KOPT-K1 (cell line): ENCODE measurements at regions not wholly inside any gene's neighbourhood (a gene's known extent, or its start where the extent isn't known, plus 50 kb on each side); places are given as distances from the start of the nearest gene placed in this dataset.
"Not testable (repeated sequence)": the region's sequence is repeated elsewhere in the genome, so short reads cannot be mapped to it uniquely, and the experiment has no call there.

Experiments
- H3K27ac ChIP-seq: fragments of 200-600 bp; sonication (generic); 2 replicates; pipeline ENCODE4 v1.5.1; 2016; ENCODE audit warnings: antibody characterized with exemption, mild to moderate bottlenecking, low read depth, low read length; ENCODE audit not compliant: poor library complexity, severe bottlenecking
- H3K36me3 ChIP-seq: fragments of 200-600 bp; sonication (generic); 2 replicates; pipeline ENCODE4 v1.5.1; 2017; ENCODE audit warnings: antibody characterized with exemption, mild to moderate bottlenecking, low read length, moderate library complexity; ENCODE audit not compliant: insufficient read depth
- H3K9me3 ChIP-seq: fragments of 200-600 bp; sonication (generic); 2 replicates; pipeline ENCODE4 v1.5.1; 2017; ENCODE audit warnings: antibody characterized with exemption, low read length, mild to moderate bottlenecking; ENCODE audit not compliant: insufficient read depth, poor library complexity, severe bottlenecking

DNA sequence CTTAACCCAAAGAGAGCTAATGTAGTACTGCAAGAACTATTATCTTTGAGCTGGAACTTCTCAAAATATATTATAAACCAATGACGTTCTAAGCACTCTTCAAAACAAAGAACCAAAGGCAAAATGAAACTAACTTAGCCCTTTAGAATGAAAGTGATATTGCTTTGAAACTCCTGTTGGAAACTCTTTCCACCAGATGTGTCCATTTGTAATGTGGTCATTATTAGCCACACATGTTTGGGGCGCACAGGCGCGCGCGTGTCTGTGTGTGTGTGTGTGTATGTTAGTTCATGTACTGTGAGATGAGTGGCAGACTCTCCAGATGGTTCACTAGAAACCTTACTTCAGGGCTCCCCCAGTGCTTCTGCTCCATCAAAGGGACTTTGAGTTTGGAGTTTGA is 323.4 kb downstream of the BCL11A start:
- Histone ChIP-seq H3K9me3 (peaks cover 62% of the 10 kb centered on the region), H3K36me3 (no peaks in the 10 kb centered on the region), H3K27ac (no peak overlapping the region)

DNA sequence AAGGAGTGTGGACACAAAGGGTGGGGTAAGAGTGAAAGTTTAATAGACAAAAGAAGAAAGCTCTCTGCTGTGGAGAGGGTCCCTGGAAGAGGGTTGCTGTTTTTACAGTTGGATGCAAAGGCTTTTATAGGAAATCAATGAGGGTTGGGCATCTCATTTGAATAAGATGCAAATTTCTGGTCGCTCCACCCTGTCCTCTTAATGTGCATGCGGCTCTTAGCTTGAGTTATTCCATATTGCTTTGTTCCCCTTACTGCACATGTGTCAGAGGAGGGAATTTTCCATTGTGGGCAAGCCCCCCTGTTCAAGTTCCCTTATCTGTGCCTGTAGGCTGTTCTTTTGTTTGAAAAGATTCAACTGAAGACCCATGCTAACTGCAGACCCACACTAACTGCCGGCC is 326.5 kb downstream of the BCL11A start:
- Histone ChIP-seq H3K9me3 (peaks cover 44% of the 10 kb centered on the region), H3K36me3 (no peaks in the 10 kb centered on the region), H3K27ac (no peak overlapping the region)

DNA sequence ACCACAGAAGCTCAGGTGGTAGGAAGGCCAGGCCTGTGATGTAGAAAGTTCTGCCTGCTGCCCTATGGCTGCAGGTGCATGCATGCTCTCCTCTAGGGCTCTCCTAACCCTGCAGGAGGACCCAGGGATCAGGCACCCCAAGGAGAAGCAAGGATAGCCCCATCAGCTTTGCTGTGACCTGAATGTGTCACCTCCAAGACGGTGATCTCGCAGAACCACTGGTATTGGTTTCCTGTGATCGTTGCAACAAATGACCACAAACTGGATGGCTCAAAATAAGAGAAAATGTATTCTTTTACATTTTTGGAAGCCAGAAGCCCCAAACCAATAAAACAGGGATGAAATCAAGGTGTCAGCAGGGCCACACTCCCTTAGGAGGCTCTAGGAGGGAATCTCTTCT is 327.3 kb downstream of the BCL11A start:
- no peaks in the 10 kb centered on the region for H3K36me3 ChIP-seq
- H3K27ac ChIP-seq = no peak overlapping the region
- peaks cover 36% of the 10 kb centered on the region for H3K9me3 ChIP-seq

DNA sequence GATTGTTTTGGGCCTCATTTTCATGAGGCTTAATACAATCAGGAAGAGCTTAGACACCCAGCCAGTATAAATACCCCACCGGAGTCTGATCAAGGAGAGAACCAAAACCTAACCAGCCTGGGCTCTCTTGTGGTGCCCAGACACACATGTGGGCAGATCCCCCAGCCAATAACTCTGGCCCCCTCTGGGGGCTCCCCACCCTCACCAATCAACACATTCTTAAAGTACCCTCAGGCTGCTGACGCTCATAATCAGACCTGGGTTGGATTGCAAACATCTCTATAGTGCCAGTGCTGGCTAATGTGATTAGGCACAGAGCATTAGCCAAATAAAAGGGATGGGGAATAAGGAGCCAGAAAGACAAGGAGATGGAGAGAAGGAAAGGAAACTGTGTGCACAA is 329.6 kb downstream of the BCL11A start:
- Histone ChIP-seq H3K27ac (no peak overlapping the region), H3K9me3 (peaks cover 19% of the 10 kb centered on the region), H3K36me3 (no peaks in the 10 kb centered on the region)

DNA sequence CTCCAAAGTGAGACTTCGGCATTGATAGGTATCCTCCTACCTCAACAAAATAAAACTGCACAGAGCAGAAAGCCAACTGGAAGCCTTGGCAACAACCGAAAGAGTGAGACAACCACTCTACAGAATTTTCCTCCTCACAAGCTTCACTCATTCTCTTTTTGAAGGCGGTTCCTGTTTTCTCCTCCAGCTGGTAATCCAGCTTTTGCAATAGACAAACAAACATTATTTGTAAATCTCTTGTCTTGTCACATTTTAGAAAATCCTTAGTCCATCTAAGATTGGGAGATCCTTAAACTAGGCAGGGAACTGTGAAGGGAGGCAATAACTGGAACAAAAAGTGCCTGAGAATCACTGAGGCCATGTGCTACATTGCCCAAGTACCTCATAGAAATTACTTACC is 332.4 kb downstream of the BCL11A start:
- Histone ChIP-seq H3K27ac (no peak overlapping the region), H3K9me3 (no peaks in the 10 kb centered on the region), H3K36me3 (no peaks in the 10 kb centered on the region)

DNA sequence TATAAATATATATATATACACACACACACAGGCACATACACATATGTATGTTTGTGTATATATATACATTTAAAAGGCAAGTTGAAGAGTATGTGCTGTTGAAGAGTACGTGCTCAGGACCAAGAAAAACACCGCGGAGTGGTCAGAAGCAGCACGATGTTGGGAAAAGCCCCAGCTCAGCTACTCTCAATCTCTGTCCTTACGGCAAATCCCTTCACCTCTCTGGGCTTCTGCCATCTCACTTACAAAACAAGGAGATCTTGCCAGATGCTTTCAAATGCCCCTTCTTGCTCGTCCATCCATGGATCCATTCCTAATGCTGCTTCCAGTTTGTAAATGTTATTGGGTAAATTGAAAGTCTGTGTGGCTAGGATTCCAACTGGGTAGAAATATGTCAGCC is 333.9 kb downstream of the BCL11A start:
- H3K27ac ChIP-seq = no peak overlapping the region
- H3K36me3 ChIP-seq = no peaks in the 10 kb centered on the region
- no peaks in the 10 kb centered on the region for H3K9me3 ChIP-seq

DNA sequence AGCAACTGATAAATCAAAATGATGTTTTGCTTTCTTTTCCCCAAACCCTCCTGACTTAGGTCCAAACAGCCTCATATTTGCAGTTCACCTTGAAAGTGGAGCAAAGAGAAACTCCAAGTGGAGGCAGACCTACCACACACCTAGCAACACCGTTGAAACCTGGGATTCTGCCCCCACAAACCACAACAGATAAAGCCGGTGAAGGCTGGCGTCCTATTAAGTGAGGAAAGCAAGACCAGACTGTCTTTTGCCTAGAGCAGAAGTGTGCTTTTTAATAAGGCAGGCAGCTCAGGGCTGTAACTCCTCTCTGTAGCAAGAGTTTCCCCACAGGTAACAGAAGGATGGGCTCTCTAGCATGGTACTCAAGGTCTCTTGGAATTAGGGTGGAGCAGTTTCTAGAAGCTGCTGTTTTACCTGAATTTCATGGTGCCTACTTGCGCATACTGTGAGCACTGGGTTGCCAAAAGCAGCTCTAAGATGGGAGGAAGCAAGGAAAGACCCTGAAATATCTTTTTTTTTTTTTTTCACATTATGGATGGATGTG is 336.9 kb downstream of the BCL11A start:
- Histone ChIP-seq H3K27ac (peak overlapping the region; percentile 45), H3K36me3 (no peaks in the 10 kb centered on the region), H3K9me3 (no peaks in the 10 kb centered on the region)

DNA sequence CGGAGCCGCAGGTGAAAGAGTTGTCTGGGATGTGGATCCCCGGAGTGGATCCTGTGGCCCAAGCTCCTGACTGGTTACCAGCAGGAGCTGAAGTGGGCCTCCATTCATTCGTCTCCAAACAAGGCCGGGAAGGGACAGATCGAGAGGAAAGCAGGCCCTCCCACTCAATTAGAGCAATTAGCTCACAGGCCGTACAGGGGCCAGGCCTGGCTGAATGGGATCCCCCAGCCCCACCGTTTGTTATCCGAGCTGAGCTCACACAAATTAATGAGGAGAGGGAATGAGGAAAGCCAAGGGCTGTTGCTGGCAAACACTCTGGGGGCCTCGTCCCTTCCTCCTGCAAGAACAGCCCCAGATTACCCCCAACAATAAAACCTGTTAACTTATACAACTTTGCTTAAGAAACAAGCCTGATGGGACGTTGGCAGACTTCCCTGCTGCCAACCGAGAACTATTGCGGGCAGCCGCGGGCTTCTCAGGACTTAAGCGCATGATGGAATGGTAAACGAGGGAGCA is 338.0 kb downstream of the BCL11A start:
- no peak overlapping the region for H3K27ac ChIP-seq
- no peaks in the 10 kb centered on the region for H3K36me3 ChIP-seq
- H3K9me3 ChIP-seq = no peaks in the 10 kb centered on the region

DNA sequence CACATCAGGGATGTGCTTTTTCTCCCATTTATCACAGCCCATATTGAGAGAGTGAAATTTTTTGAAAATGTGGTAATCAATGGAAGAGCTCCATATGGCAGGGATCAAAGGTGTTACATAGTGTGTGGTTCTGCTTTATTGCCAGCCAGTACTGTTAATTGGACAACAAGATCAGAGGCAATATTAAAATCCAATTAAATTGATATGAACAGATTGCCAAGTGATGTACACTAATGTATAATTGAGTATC is 338.9 kb downstream of the BCL11A start:
- Histone ChIP-seq H3K27ac (no peak overlapping the region), H3K9me3 (no peaks in the 10 kb centered on the region), H3K36me3 (no peaks in the 10 kb centered on the region)

DNA sequence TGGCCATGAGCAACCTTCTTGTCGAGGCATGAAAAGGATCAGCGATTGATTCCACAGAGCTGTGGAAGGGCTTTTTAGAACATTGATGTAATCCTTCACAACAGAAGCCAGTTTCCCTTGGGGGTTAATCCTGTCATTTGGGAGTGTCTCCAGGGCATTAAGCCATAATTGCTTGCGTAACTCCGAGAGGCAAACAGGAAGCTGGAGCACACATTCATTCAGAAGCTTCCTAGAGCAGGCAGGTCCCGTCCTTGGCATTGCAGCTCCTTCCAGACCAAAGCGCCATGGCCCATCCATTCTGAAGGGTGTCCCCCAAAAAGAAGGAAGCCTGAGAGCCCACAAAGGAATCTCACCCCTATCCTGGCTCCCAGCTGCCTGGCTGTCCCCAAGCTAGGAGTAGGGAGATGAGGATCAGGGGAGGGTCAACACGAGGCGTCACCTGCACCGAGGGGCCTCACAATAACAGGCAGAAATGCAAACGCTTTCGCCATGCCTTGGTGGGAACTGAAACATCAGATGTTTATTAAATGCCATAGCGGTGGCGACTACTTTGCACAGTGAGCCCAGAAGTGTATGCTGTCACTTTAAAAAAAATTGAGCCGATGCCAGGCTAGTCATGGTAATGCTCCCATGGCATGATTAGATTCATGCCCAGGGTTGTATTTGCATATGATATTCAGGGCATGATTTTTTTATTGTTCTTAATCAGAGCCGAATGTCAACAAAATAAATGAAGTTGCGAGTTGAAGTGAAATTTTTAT is 339.4 kb downstream of the BCL11A start:
- Histone ChIP-seq H3K27ac (no peak overlapping the region), H3K36me3 (no peaks in the 10 kb centered on the region), H3K9me3 (no peaks in the 10 kb centered on the region)

DNA sequence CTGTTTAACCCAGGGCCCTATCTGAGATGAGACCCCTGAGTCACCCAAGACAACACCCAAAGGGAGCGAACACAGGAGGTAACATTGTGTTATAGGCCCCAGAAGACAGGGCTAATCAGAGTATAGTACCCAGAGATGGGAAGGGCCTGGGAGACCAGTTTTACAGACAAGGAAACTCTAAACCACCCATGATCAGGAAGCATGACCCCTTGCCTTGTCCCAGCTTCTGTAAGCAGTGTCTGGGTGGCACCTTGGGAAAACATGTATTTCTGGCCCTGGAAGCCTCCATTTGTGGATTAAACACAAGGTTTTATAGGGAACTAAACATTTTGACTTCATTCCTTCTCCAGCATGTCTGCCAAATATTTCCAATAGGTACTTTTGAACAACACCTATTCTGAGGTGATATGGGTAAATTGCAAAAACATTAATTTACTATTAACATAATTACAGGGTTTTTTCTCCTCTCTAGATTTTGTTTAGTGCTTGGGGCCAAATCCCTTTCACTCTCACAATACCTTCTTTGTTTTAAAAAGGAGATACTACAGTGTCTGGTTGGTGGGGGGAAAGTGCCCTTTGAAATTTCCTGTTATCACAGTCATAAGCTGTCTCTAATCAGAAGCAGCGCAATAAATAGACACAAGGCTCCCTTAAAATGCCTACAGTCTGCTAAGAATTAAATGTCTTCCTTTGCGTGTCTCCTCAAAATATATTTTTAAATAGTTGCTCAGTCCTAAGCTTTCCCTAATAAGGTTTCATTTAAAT is 341.1 kb downstream of the BCL11A start:
- Histone ChIP-seq H3K27ac (no peak overlapping the region), H3K36me3 (no peaks in the 10 kb centered on the region), H3K9me3 (no peaks in the 10 kb centered on the region)

DNA sequence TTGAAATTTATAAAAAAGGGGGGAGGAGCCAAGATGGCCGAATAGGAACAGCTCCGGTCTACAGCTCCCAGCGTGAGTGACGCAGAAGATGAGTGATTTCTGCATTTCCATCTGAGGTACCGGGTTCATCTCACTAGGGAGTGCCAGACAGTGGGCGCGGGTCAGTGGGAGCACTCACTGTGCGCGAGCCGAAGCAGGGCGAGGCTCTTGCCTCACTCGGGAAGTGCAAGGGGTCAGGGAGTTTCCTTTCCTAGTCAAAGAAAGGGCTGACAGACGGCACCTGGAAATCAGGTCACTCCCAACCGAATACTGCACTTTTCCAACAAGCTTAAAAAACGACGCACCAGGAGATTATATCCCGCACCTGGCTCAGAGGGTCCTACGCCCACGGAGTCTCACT is 364.4 kb downstream of the BCL11A start:
- H3K27ac ChIP-seq = not testable (repeated sequence)

DNA sequence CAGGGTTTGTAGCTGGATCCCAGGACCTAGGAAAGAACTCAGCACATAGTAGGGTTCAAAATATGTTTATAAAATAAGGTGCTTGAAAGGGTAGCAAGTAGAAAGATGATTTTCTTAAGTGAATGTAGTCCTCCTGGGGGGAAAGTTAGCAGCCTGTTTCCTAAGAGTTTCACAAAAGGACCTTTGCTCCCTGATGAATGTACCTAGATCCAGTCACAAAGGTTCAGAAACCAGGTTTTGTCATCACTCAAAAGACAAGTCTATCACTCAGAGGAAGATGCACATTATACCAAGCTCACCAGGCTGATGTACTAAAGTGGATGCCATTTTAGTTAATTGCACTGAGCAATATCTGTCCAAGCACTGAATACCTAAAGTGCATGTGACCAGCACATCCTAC is 378.2 kb downstream of the BCL11A start:
- H3K9me3 ChIP-seq = no peaks in the 10 kb centered on the region
- H3K27ac ChIP-seq = no peak overlapping the region
- no peaks in the 10 kb centered on the region for H3K36me3 ChIP-seq

More for the DNA sequence above, 364.4 kb downstream of the BCL11A start:
- peaks cover 29% of the 10 kb centered on the region for H3K9me3 ChIP-seq
- not testable (repeated sequence) for H3K36me3 ChIP-seq

DNA sequence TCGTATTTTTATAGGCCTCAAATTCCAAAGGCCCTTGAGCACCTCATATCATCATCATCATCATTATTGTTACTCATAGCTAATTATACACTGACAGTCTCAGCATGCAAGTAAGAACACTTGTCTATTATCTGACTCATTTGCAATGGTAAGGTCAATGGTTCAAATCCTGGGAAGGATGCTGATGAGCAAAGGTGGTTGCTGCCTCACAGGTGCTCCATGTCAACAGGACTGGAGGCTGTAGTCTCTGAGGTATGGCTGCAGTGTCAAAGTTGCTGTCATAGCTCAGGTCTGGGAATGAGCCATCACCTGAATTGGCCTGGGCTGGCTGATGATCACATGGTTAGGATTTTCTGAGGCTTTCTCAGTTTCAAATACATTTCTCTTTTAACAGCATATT is 379.3 kb downstream of the BCL11A start:
- no peaks in the 10 kb centered on the region for H3K36me3 ChIP-seq
- H3K9me3 ChIP-seq = no peaks in the 10 kb centered on the region
- no peak overlapping the region for H3K27ac ChIP-seq

DNA sequence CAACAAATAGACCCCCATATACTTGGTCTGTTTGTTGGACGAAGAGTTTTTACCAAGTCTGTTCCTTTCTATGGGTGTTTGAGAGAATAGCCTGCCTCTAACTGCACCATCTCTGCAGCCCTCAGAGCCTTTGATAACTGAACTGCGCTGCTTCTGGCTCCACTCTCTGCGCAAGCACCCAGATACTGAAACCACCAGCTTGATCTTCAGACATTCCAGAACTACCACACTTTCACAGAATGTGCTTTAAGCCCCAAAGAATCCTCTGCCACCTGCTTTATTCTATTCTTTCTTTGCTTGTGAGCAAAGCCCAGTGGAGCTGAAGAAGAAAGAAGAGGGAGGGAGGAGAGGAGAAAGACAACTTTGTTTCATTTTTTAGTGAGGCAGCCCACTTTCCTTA is 380.7 kb downstream of the BCL11A start:
- Histone ChIP-seq H3K36me3 (no peaks in the 10 kb centered on the region), H3K27ac (no peak overlapping the region), H3K9me3 (no peaks in the 10 kb centered on the region)

DNA sequence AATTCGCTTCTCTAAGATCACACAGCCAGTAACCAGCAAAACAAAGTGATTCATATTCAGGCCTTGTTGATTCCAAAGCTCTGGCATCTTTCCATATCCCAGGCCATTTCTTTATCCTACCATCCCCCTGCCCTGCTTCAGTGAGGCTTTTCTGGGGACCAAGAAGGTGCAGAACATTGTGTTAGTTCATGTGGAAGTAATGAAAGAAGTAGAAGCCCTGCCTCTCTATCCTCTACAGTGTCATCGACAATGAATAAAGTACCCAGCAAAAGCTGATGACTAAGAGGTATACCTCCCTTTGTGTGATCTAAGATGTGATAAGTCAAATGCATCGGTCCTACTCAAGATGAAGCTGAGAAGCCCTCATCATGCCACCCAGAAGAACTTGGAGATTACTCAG is 383.2 kb downstream of the BCL11A start:
- H3K27ac ChIP-seq = no peak overlapping the region
- no peaks in the 10 kb centered on the region for H3K9me3 ChIP-seq
- H3K36me3 ChIP-seq = no peaks in the 10 kb centered on the region
